Type B pancreatic cell (in vitro differentiated cells): ENCODE measurements at regions not wholly inside any gene's neighbourhood (a gene's known extent, or its start where the extent isn't known, plus 50 kb on each side); places are given as distances from the start of the nearest gene placed in this dataset.

ENCODE experiments used
- DNase-seq: peaks from one replicate; pipeline ENCODE4 v3.0.0; 2021; ENCODE audit warnings: mixed read lengths; ENCODE audit not compliant: unreplicated experiment; ENCODE audit errors: extremely low spot score
- H3K27ac Mint-ChIP-seq: 2 replicates; pipeline ENCODE4 v1.8.0; 2021; ENCODE audit warnings: mild to moderate bottlenecking, mixed read lengths
- H3K27me3 Mint-ChIP-seq: 2 replicates; pipeline ENCODE4 v1.8.0; 2021; ENCODE audit warnings: mixed read lengths
- H3K36me3 Mint-ChIP-seq: 2 replicates; pipeline ENCODE4 v1.8.0; 2021; ENCODE audit warnings: mixed read lengths
- H3K4me1 Mint-ChIP-seq: one replicate; pipeline ENCODE4 v1.8.0; 2021; ENCODE audit warnings: mixed read lengths; ENCODE audit not compliant: unreplicated experiment
- H3K4me3 Mint-ChIP-seq: 2 replicates; pipeline ENCODE4 v1.8.0; 2021; ENCODE audit warnings: mild to moderate bottlenecking, mixed read lengths
- H3K9me3 Mint-ChIP-seq: 2 replicates; pipeline ENCODE4 v1.8.0; 2021; ENCODE audit warnings: mixed read lengths
- TF ChIP-seq, protein P1 (sequence below): fragments of 200-600 bp; sonication (generic); conservative IDR thresholded peaks from 2 replicates; pipeline ENCODE4 v1.5.0; 2021; ENCODE audit warnings: antibody characterized with exemption, mild to moderate bottlenecking

DNA sequence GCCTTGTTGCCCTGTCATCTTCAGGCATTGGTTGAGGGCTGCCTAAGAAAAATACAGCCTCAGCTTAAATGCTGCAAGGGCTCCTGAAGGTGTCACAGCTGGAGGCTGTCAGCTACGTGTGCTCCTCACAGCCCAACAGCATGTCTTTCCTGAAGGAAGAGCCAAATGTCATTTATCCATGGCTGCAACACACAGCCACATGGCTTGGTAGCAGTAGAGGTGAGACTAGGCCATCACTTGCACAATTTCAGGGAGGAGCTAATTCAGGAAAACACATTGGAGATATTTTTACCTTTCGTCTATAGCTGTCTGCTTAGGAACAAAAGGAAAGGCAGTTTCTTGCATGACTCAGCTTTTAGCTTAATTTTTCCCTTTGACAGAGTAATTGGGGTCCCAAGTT, 260.7 kb downstream of the SYK start:
- Mint-ChIP-seq H3K4me1 (peaks cover 5% of the 10 kb centered on the region), H3K27ac (no peak overlapping the region), H3K27me3 (peaks cover 3% of the 10 kb centered on the region), H3K36me3 (peaks cover 3% of the 10 kb centered on the region), H3K9me3 (no peaks in the 10 kb centered on the region), H3K4me3 (no peak overlapping the region)
- peak; percentile 3 for DNase-seq
- TF ChIP-seq, protein P1, sequence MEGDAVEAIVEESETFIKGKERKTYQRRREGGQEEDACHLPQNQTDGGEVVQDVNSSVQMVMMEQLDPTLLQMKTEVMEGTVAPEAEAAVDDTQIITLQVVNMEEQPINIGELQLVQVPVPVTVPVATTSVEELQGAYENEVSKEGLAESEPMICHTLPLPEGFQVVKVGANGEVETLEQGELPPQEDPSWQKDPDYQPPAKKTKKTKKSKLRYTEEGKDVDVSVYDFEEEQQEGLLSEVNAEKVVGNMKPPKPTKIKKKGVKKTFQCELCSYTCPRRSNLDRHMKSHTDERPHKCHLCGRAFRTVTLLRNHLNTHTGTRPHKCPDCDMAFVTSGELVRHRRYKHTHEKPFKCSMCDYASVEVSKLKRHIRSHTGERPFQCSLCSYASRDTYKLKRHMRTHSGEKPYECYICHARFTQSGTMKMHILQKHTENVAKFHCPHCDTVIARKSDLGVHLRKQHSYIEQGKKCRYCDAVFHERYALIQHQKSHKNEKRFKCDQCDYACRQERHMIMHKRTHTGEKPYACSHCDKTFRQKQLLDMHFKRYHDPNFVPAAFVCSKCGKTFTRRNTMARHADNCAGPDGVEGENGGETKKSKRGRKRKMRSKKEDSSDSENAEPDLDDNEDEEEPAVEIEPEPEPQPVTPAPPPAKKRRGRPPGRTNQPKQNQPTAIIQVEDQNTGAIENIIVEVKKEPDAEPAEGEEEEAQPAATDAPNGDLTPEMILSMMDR, result no peak

DNA sequence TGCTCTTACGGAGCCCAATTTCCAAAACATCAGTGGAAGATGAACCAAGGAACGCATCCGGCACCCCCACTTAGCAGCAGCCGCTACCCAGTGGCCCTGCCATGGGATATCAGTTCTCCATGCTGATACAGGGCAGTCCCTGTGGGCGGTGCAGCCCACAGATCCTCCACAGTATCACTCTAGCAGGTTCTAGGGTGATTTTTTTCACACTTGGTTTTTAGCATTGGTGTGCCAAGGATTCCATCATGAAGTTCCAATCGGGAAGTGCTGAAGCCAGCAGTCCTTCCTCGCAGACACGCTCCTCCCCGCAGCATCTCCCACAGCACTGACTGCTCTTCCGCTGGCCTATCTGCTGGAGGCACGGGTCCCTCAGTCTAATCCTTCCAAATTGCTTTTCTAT, 261.9 kb downstream of the SYK start:
- H3K36me3 Mint-ChIP-seq, result peaks cover 3% of the 10 kb centered on the region
- no peak overlapping the region for H3K4me3 Mint-ChIP-seq
- TF ChIP-seq, protein P1, result no peak
- no peak overlapping the region for H3K27ac Mint-ChIP-seq
- peaks cover 3% of the 10 kb centered on the region for H3K27me3 Mint-ChIP-seq
- no peaks in the 10 kb centered on the region for H3K9me3 Mint-ChIP-seq
- DNase-seq, result peak; percentile 18
- H3K4me1 Mint-ChIP-seq, result peaks cover 5% of the 10 kb centered on the region

DNA sequence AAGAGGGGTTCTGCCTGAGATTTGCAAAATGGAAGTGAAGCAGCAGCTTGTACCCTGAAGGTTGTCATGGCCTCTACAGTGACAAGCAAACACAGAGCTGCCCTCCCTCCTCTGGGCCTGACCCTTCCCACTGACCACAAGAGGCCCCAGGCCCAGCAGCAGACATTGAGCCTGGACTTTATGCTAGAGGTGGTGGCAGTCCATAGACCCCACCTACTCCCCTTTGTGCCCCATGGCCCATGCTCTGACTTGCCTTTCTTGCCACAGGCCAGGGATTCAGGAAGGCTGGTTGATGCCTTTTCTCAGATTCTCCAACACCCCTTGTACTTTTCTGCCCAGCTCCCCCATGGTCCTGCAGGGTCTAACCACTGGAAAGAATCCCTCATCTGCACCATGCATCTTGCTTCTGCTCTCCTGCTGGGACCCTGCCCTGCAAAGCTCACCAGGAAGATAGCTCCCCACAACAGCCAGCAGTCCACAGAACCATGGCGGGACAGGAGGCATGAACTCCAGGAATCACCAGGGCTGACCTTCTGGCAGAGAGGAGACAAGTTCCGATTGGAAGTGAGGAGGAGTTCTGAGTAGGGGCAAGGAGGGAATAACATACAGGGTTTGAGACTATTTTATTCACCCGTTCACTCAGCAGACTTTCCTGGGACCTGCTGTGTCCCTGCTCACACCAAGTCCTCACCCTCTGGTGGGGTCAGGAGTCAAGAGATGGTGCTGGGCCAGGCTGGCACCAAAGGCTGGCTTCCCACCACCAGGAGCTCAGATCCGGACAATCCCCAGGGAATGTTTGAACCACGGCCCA, 263.8 kb downstream of the SYK start:
- Mint-ChIP-seq H3K9me3 (no peaks in the 10 kb centered on the region), H3K27ac (no peak overlapping the region), H3K4me3 (no peak overlapping the region), H3K27me3 (peaks cover 3% of the 10 kb centered on the region), H3K4me1 (peaks cover 4% of the 10 kb centered on the region), H3K36me3 (peaks cover 3% of the 10 kb centered on the region)
- peak; percentile 47 for DNase-seq
- TF ChIP-seq, protein P1, result no peak

DNA sequence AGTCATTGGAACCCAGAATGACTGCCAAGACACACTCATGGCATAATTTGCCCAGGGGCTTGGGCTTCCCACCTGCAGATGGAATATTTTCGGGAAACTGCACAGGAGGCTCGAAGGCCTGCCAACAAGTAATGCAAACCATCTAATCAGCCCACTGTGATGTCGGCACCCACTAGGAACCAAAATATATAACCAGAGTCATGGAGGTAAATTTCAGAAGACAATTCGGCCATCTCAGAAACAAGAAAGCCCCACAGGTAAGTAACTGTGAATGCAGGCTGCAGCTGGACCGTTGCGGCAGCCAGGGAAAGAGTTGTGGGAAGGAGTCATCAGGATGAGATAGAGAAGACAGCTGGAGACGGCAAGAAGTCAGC, 264.4 kb downstream of the SYK start:
- TF ChIP-seq, protein P1, result no peak
- no peaks in the 10 kb centered on the region for H3K9me3 Mint-ChIP-seq
- peaks cover 3% of the 10 kb centered on the region for H3K36me3 Mint-ChIP-seq
- H3K4me3 Mint-ChIP-seq, result no peak overlapping the region
- DNase-seq, result peak; percentile 56
- H3K27ac Mint-ChIP-seq, result no peak overlapping the region
- no peaks in the 10 kb centered on the region for H3K4me1 Mint-ChIP-seq
- peaks cover 3% of the 10 kb centered on the region for H3K27me3 Mint-ChIP-seq

DNA sequence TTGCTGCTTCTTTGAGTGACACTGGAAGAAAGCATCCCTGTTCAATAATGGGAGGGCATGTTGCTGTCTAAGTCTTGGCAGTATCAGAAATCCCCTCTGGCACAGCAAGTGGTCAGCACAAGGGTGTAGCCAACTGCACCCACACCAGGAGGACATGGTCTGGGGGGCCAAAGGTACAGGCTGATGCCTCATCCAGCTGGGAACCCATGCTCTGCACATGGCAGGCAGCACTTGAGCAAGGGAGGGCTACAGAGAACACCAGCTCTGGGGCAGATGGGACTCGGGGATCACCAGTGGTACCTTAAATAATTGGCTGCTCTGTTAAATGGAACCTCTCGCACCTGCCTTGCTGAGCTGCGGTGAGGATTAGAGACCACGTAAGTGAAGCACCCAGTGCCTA, 265.2 kb downstream of the SYK start:
- H3K36me3 Mint-ChIP-seq, result peaks cover 3% of the 10 kb centered on the region
- peaks cover 3% of the 10 kb centered on the region for H3K27me3 Mint-ChIP-seq
- no peak overlapping the region for H3K4me3 Mint-ChIP-seq
- H3K27ac Mint-ChIP-seq, result no peak overlapping the region
- peaks cover 4% of the 10 kb centered on the region for H3K4me1 Mint-ChIP-seq
- TF ChIP-seq, protein P1, result no peak
- DNase-seq, result peak; percentile 56
- H3K9me3 Mint-ChIP-seq, result no peaks in the 10 kb centered on the region
